ENCODE measurements at regions not wholly inside any gene's neighbourhood (a gene's known extent, or its start where the extent isn't known, plus 50 kb on each side); places are given as distances from the start of the nearest gene placed in this dataset.
A peak's percentile ranks its signal among the peaks of the same experiment; 100 is the strongest.

DNA sequence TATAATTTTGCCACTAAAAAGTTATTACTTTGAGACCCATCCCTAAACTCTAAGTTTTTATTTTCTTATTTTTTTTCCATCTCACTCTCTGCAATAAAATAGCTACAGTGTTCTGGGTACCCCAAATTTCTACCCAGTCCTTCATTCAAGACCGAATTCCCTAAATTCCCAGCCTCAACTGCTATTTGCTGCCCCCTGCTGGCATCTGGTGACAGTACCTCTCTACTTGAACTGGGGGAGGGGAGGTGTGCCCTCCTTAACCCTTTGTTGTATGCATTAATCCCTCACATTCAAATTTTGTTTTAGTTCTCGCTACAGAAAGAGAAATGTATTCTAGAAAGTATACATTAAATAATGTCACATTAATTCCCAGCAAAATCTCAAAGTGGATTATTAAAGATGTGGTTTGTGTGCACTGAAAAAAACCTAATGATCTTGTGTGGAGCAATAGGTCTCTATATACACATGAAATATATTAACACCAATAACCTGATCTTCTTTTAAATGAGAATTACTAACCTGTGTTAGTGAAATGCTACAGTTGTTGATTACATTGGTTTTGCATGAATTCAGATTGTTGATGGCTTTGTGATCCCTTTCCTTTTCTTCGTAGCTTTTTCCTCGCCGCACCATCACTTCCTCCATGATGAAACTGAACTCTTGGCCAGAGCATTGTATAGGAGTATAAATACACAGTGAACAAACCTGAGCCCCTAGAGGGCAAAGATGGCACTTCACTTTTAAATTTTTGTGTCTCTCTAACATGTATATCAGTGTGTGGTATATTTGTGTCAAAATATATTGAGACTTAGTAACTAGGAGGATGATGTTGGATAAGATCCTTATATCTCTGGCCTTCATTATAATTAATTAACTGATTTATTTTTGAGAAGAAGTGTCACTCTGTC is 590.0 kb downstream of the METTL15 start:
- ChIA-PET CTCF (no interaction called here), POLR2A (no interaction called here)
- H3K9ac ChIP-seq (ENCODE audit: low read length), result no peak overlapping the region
- WGBS (ENCODE audit: insufficient coverage), result no CpG with 5 or more reads among the region's 5 CpGs
- no peak overlapping the region for H3K4me3 Mint-ChIP-seq
- TF ChIP-seq, protein P1, sequence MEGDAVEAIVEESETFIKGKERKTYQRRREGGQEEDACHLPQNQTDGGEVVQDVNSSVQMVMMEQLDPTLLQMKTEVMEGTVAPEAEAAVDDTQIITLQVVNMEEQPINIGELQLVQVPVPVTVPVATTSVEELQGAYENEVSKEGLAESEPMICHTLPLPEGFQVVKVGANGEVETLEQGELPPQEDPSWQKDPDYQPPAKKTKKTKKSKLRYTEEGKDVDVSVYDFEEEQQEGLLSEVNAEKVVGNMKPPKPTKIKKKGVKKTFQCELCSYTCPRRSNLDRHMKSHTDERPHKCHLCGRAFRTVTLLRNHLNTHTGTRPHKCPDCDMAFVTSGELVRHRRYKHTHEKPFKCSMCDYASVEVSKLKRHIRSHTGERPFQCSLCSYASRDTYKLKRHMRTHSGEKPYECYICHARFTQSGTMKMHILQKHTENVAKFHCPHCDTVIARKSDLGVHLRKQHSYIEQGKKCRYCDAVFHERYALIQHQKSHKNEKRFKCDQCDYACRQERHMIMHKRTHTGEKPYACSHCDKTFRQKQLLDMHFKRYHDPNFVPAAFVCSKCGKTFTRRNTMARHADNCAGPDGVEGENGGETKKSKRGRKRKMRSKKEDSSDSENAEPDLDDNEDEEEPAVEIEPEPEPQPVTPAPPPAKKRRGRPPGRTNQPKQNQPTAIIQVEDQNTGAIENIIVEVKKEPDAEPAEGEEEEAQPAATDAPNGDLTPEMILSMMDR (IDR thresholded peaks at IDR 0.05), result peak; percentile 40
- no peak for TF ChIP-seq EZH2 (IDR thresholded peaks at IDR 0.05; ENCODE audit: borderline replicate concordance, insufficient read depth, low read depth, low read length, poor library complexity, severe bottlenecking)
- ATAC-seq (ENCODE audit: low read depth), result no peak
- no peak overlapping the region for H3K27ac ChIP-seq (ENCODE audit: low read length in 2 of 2)
- no peaks in the 10 kb centered on the region for H3K4me1 ChIP-seq (ENCODE audit: control insufficient read depth in 2 of 2, insufficient read depth in 2 of 2, low read length in 2 of 2)
- H3K27ac Mint-ChIP-seq, result no peak overlapping the region
- no peaks in the 10 kb centered on the region for H3K27me3 Mint-ChIP-seq
- no peaks in the 10 kb centered on the region for H3K4me1 Mint-ChIP-seq
- H3K4me2 ChIP-seq (replicated peaks; ENCODE audit: low read depth, low read length, poor library complexity, severe bottlenecking), result no peak overlapping the region
- H3K36me3 ChIP-seq (replicated peaks in 1 of 2; ENCODE audit: control extremely low read depth in 1 of 2, control insufficient read depth in 1 of 2, extremely low read depth in 1 of 2, insufficient read depth in 2 of 2, low read length in 1 of 2), result no peaks in the 10 kb centered on the region
- H3K27me3 ChIP-seq (replicated peaks in 1 of 4; ENCODE audit: control extremely low read depth in 1 of 4, control insufficient read depth in 3 of 4, insufficient read depth in 4 of 4, low read length in 3 of 4), result no peaks in the 10 kb centered on the region
- H2AFZ ChIP-seq (ENCODE audit: insufficient read depth, low read depth, low read length, poor library complexity, severe bottlenecking), result no peak overlapping the region
- H3K9me3 ChIP-seq (ENCODE audit: control extremely low read depth in 1 of 3, control insufficient read depth in 2 of 3, insufficient read depth in 1 of 3, low read length in 2 of 3), result no peaks in the 10 kb centered on the region
- no peak overlapping the region for H3K4me3 ChIP-seq (ENCODE audit: control extremely low read depth in 1 of 5, extremely low read depth in 1 of 5, insufficient read depth in 1 of 5, low read depth in 2 of 5, low read length in 4 of 5)
- no peaks in the 10 kb centered on the region for H3K9me3 Mint-ChIP-seq (ENCODE audit: insufficient read depth)
- peak; percentile 4 for DNase-seq
- intact Hi-C loops (cut with micrococcal nuclease), result no loop called here
- H3K79me2 ChIP-seq (ENCODE audit: control insufficient read depth, insufficient read depth, low read length), result no peaks in the 10 kb centered on the region
- H4K20me1 ChIP-seq (ENCODE audit: control insufficient read depth, insufficient read depth, low read length, poor library complexity, severe bottlenecking), result no peaks in the 10 kb centered on the region

DNA sequence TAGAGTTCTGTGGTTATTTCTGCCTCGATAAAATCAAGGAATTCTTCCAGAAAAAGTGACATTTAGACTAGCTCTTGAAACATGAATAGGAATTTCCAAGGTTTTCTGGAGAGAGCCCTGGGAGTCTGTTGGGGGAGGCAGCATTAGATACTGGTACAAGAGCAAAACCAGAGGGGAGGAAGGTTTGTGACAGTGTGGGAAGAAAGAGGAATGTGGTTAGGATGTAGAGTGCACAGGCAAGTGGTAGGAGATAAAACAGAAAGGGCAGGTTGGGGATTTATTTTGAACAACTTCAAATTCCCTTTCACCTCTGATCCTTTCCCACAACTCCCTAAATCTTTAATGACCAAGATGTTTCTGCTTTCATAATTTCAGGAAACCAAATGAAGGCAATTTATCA is 588.4 kb downstream of the METTL15 start:
- CTCF ChIA-PET, result interaction anchor here (1.1 kb wide), 1 partner anchor 13 kb away, joined by 3 read pairs; no protein-coding TSS in a partner anchor
- Mint-ChIP-seq H3K9me3 (ENCODE audit: insufficient read depth) (no peaks in the 10 kb centered on the region), H3K4me1 (no peaks in the 10 kb centered on the region), H3K4me3 (no peak overlapping the region), H3K27ac (no peak overlapping the region), H3K27me3 (no peaks in the 10 kb centered on the region)
- H3K4me2 ChIP-seq (replicated peaks; ENCODE audit: low read depth, low read length, poor library complexity, severe bottlenecking), result no peak overlapping the region
- H3K27ac ChIP-seq (ENCODE audit: low read length in 2 of 2), result no peak overlapping the region
- H3K27me3 ChIP-seq (replicated peaks in 1 of 4; ENCODE audit: control extremely low read depth in 1 of 4, control insufficient read depth in 3 of 4, insufficient read depth in 4 of 4, low read length in 3 of 4), result no peaks in the 10 kb centered on the region
- DNase-seq (no peak), ATAC-seq (ENCODE audit: low read depth) (no peak)
- no peak for TF ChIP-seq EZH2 (IDR thresholded peaks at IDR 0.05; ENCODE audit: borderline replicate concordance, insufficient read depth, low read depth, low read length, poor library complexity, severe bottlenecking)
- TF ChIP-seq, protein P1 (IDR thresholded peaks at IDR 0.05), result no peak
- H3K4me1 ChIP-seq (ENCODE audit: control insufficient read depth in 2 of 2, insufficient read depth in 2 of 2, low read length in 2 of 2), result no peaks in the 10 kb centered on the region
- POLR2A ChIA-PET, result no interaction called here
- no peaks in the 10 kb centered on the region for H3K79me2 ChIP-seq (ENCODE audit: control insufficient read depth, insufficient read depth, low read length)
- no peaks in the 10 kb centered on the region for H4K20me1 ChIP-seq (ENCODE audit: control insufficient read depth, insufficient read depth, low read length, poor library complexity, severe bottlenecking)
- intact Hi-C loops (cut with micrococcal nuclease), result no loop called here
- H3K9me3 ChIP-seq (ENCODE audit: control extremely low read depth in 1 of 3, control insufficient read depth in 2 of 3, insufficient read depth in 1 of 3, low read length in 2 of 3), result no peaks in the 10 kb centered on the region
- 75% methylated on average over 1 of the region's 1 CpG for WGBS (ENCODE audit: insufficient coverage)
- no peak overlapping the region for H2AFZ ChIP-seq (ENCODE audit: insufficient read depth, low read depth, low read length, poor library complexity, severe bottlenecking)
- H3K4me3 ChIP-seq (ENCODE audit: control extremely low read depth in 1 of 5, extremely low read depth in 1 of 5, insufficient read depth in 1 of 5, low read depth in 2 of 5, low read length in 4 of 5), result no peak overlapping the region
- H3K9ac ChIP-seq (ENCODE audit: low read length), result no peak overlapping the region
- H3K36me3 ChIP-seq (replicated peaks in 1 of 2; ENCODE audit: control extremely low read depth in 1 of 2, control insufficient read depth in 1 of 2, extremely low read depth in 1 of 2, insufficient read depth in 2 of 2, low read length in 1 of 2), result no peaks in the 10 kb centered on the region

Data from B cell (primary cell).